ENCODE measurements at regions not wholly inside any gene's neighbourhood (a gene's known extent, or its start where the extent isn't known, plus 50 kb on each side); places are given as distances from the start of the nearest gene placed in this dataset.

- POLR2A ChIA-PET, result no interaction called here
Observed at GRCh38 chr12:116483959-116484750, 75.0 kb upstream of the MAP1LC3B2 start.

More at GRCh38 chr12:116483959-116484750, 75.0 kb upstream of the MAP1LC3B2 start:
- H3K4me3 ChIP-seq (replicated peaks in 1 of 3; ENCODE audit: insufficient read depth in 1 of 3, low read depth in 2 of 3, low read length in 3 of 3), result no peak overlapping the region
- 39% methylated on average over 19 of the region's 19 CpGs for WGBS (ENCODE audit: low lambda C conversion rate)
- H3K36me3 ChIP-seq (replicated peaks in 1 of 2; ENCODE audit: control insufficient read depth in 1 of 2, insufficient read depth in 2 of 2, low read length in 2 of 2), result no peaks in the 10 kb centered on the region
- CTCF ChIA-PET (ENCODE audit: low intra/inter-chr PET ratio, low total read pairs), result no interaction called here
- in situ Hi-C loops (cut with HindIII; ENCODE audit: extremely low pct_ligation_motif_present, low pct_unique_long_range_greater_than_20kb) (no loop called here), intact Hi-C loops (cut with micrococcal nuclease; ENCODE audit: unreplicated experiment) (no loop called here)
- no TSS peak for BruUV-seq (replicated peaks)
- H3K4me2 ChIP-seq (ENCODE audit: low read depth, low read length), result no peak overlapping the region
- no peaks in the 10 kb centered on the region for H4K20me1 ChIP-seq (ENCODE audit: insufficient read depth, low read length)
- no peaks in the 10 kb centered on the region for H3K9me3 ChIP-seq (ENCODE audit: low read length)
- no peak overlapping the region for H3K27ac ChIP-seq (ENCODE audit: extremely low read length, insufficient read depth, low read length)
- no peak for ATAC-seq
- H3K4me1 ChIP-seq (ENCODE audit: insufficient read depth, low read length), result no peaks in the 10 kb centered on the region
- no peak for TF ChIP-seq CERS6 (CRISPR knock-in tag; IDR thresholded peaks at IDR 0.05)
- TF ChIP-seq MEIS2 (CRISPR knock-in tag; IDR thresholded peaks at IDR 0.05), result no peak
- no peak for TF ChIP-seq HOXA7 (CRISPR knock-in tag; IDR thresholded peaks at IDR 0.05)
- TF ChIP-seq PATZ1 (CRISPR knock-in tag; IDR thresholded peaks at IDR 0.05), result no peak
- TF ChIP-seq PHF8 (CRISPR knock-in tag; IDR thresholded peaks at IDR 0.05), result no peak
- 0 out of 2 replicates have a peak, but pooled peaks have one; percentile 42 for TF ChIP-seq ZNF629 (CRISPR knock-in tag; conservative IDR thresholded peaks at IDR 0.05)
- TF ChIP-seq GMEB1 (CRISPR knock-in tag; IDR thresholded peaks at IDR 0.05; ENCODE audit: borderline replicate concordance), result no peak
- no peak for TF ChIP-seq NFYC (CRISPR knock-in tag; IDR thresholded peaks at IDR 0.05)
- peaks cover 0 to 1% of the 10 kb centered on the region in 2 experiments; a peak in 3 of 5 replicates for H3K27me3 ChIP-seq (ENCODE audit: control insufficient read depth in 1 of 2, insufficient read depth in 2 of 2, low read length in 2 of 2)
- no peak for DNase-seq (ENCODE audit: low spot score)
- no peak overlapping the region for H2AFZ ChIP-seq (ENCODE audit: low read length)
- H3K79me2 ChIP-seq (ENCODE audit: insufficient read depth, low read length), result no peaks in the 10 kb centered on the region
- FAIRE-seq, result no peak
- no peak overlapping the region for H3K9ac ChIP-seq (ENCODE audit: insufficient read depth, low read depth, low read length)
